Subcutaneous abdominal adipose tissue (tissue), 5 donors: ENCODE measurements at regions not wholly inside any gene's neighbourhood (a gene's known extent, or its start where the extent isn't known, plus 50 kb on each side); places are given as distances from the start of the nearest gene placed in this dataset.

Experiments used
- H3K27ac ChIP-seq: one replicate; pipeline ENCODE4 v1.7.0; 2013; ENCODE audit warnings: low read depth, mild to moderate bottlenecking, inconsistent platforms, low read length, moderate library complexity
- H3K27me3 ChIP-seq, 5 donors: one replicate each; pipeline ENCODE4 v1.7.0; 2013; ENCODE audit warnings: low read length in 5 of 5, inconsistent platforms in 1 of 5; ENCODE audit not compliant: control insufficient read depth in 5 of 5, insufficient read depth in 4 of 5
- H3K36me3 ChIP-seq, 5 donors: one replicate each; pipeline ENCODE4 v1.7.0; 2013; ENCODE audit warnings: low read length in 5 of 5; ENCODE audit not compliant: control insufficient read depth in 5 of 5, insufficient read depth in 5 of 5
- H3K4me1 ChIP-seq, 5 donors: one replicate each; pipeline ENCODE4 v1.7.0; 2013; ENCODE audit warnings: low read length in 5 of 5, mild to moderate bottlenecking in 3 of 5, moderate library complexity in 1 of 5; ENCODE audit not compliant: control insufficient read depth in 5 of 5, insufficient read depth in 5 of 5
- H3K4me3 ChIP-seq, 5 donors: one replicate each; pipeline ENCODE4 v1.7.0; 2013; ENCODE audit warnings: low read length in 5 of 5, low read depth in 1 of 5
- H3K9ac ChIP-seq, 5 donors: one replicate each; pipeline ENCODE4 v1.7.0; 2013; ENCODE audit warnings: low read length in 5 of 5, mild to moderate bottlenecking in 4 of 5, moderate library complexity in 3 of 5
- H3K9me3 ChIP-seq, 5 donors: one replicate each; pipeline ENCODE4 v1.7.0; 2013; ENCODE audit warnings: low read length in 5 of 5; ENCODE audit not compliant: control insufficient read depth in 5 of 5
- donor health status: healthy.
- donor health status: healthy.
- donor health status: healthy.
- donor health status: healthy.
- donor health status: healthy.

GRCh38 chr6:126172131-126172530 is 167.8 kb upstream of the CENPW start:
- no peaks in the 10 kb centered on the region for H3K27me3 ChIP-seq
- H3K27ac ChIP-seq = no peak overlapping the region
- peaks cover 0 to 2% (median 0%) of the 10 kb centered on the region in 5 donors for H3K36me3 ChIP-seq
- no peak overlapping the region for H3K4me3 ChIP-seq
- H3K9ac ChIP-seq = no peak overlapping the region
- no peaks in the 10 kb centered on the region for H3K9me3 ChIP-seq
- no peaks in the 10 kb centered on the region for H3K4me1 ChIP-seq

GRCh38 chr6:126173265-126173664 is 166.7 kb upstream of the CENPW start:
- H3K9ac ChIP-seq = no peak overlapping the region
- no peaks in the 10 kb centered on the region for H3K9me3 ChIP-seq
- H3K36me3 ChIP-seq = peaks cover 0 to 2% (median 0%) of the 10 kb centered on the region in 5 donors
- no peak overlapping the region for H3K4me3 ChIP-seq
- H3K4me1 ChIP-seq = no peaks in the 10 kb centered on the region
- no peaks in the 10 kb centered on the region for H3K27me3 ChIP-seq
- H3K27ac ChIP-seq = no peak overlapping the region

- Histone ChIP-seq H3K4me3 (no peak overlapping the region), H3K9ac (no peak overlapping the region)
These were observed 165.2 kb upstream of the CENPW start for GRCh38 chr6:126174697-126175096.

GRCh38 chr6:126175251-126175650 is 164.7 kb upstream of the CENPW start:
- H3K4me3 ChIP-seq = no peak overlapping the region
- H3K4me1 ChIP-seq = no peaks in the 10 kb centered on the region
- H3K27ac ChIP-seq = no peak overlapping the region
- no peaks in the 10 kb centered on the region for H3K9me3 ChIP-seq
- H3K27me3 ChIP-seq = no peaks in the 10 kb centered on the region
- H3K36me3 ChIP-seq = peaks cover 0 to 2% (median 0%) of the 10 kb centered on the region in 5 donors
- H3K9ac ChIP-seq = no peak overlapping the region

More at GRCh38 chr6:126174697-126175096, 165.2 kb upstream of the CENPW start:
- Histone ChIP-seq H3K27me3 (no peaks in the 10 kb centered on the region), H3K4me1 (no peaks in the 10 kb centered on the region), H3K9me3 (no peaks in the 10 kb centered on the region), H3K36me3 (peaks cover 0 to 2% (median 0%) of the 10 kb centered on the region in 5 donors), H3K27ac (no peak overlapping the region)

GRCh38 chr6:126176282-126176681 is 163.6 kb upstream of the CENPW start:
- Histone ChIP-seq H3K27ac (no peak overlapping the region), H3K9ac (no peak overlapping the region), H3K4me3 (no peak overlapping the region), H3K4me1 (no peaks in the 10 kb centered on the region), H3K27me3 (no peaks in the 10 kb centered on the region), H3K9me3 (no peaks in the 10 kb centered on the region), H3K36me3 (peaks cover 0 to 2% (median 0%) of the 10 kb centered on the region in 5 donors)

- H3K36me3 ChIP-seq = peaks cover 0 to 3% (median 0%) of the 10 kb centered on the region in 5 donors
These were observed 159.3 kb upstream of the CENPW start for GRCh38 chr6:126180585-126180984.

GRCh38 chr6:126181173-126181741 is 158.7 kb upstream of the CENPW start:
- H3K9me3 ChIP-seq = no peaks in the 10 kb centered on the region
- no peak overlapping the region for H3K4me3 ChIP-seq
- no peaks in the 10 kb centered on the region for H3K4me1 ChIP-seq
- H3K36me3 ChIP-seq = peaks cover 0 to 3% (median 0%) of the 10 kb centered on the region in 5 donors
- no peak overlapping the region for H3K27ac ChIP-seq
- no peaks in the 10 kb centered on the region for H3K27me3 ChIP-seq
- no peak overlapping the region for H3K9ac ChIP-seq

More at GRCh38 chr6:126180585-126180984, 159.3 kb upstream of the CENPW start:
- Histone ChIP-seq H3K4me3 (no peak overlapping the region), H3K9ac (no peak overlapping the region), H3K9me3 (no peaks in the 10 kb centered on the region), H3K27me3 (no peaks in the 10 kb centered on the region), H3K4me1 (no peaks in the 10 kb centered on the region), H3K27ac (no peak overlapping the region)

- H3K27ac ChIP-seq = no peak overlapping the region
These were observed 158.0 kb upstream of the CENPW start for GRCh38 chr6:126181890-126182289.

GRCh38 chr6:126182650-126183311 is 157.1 kb upstream of the CENPW start:
- no peaks in the 10 kb centered on the region for H3K27me3 ChIP-seq
- no peaks in the 10 kb centered on the region for H3K4me1 ChIP-seq
- no peak overlapping the region for H3K27ac ChIP-seq

More at GRCh38 chr6:126181890-126182289, 158.0 kb upstream of the CENPW start:
- Histone ChIP-seq H3K9me3 (no peaks in the 10 kb centered on the region), H3K9ac (no peak overlapping the region), H3K4me1 (no peaks in the 10 kb centered on the region), H3K27me3 (no peaks in the 10 kb centered on the region), H3K4me3 (no peak overlapping the region), H3K36me3 (peaks cover 0 to 3% (median 0%) of the 10 kb centered on the region in 5 donors)

GRCh38 chr6:126185774-126186173 is 154.1 kb upstream of the CENPW start:
- no peak overlapping the region for H3K27ac ChIP-seq
- no peaks in the 10 kb centered on the region for H3K27me3 ChIP-seq
- H3K4me1 ChIP-seq = no peaks in the 10 kb centered on the region
- H3K4me3 ChIP-seq = no peak overlapping the region
- H3K9ac ChIP-seq = no peak overlapping the region
- H3K36me3 ChIP-seq = peaks cover 0 to 5% (median 0%) of the 10 kb centered on the region in 5 donors
- no peaks in the 10 kb centered on the region for H3K9me3 ChIP-seq

More at GRCh38 chr6:126182650-126183311, 157.1 kb upstream of the CENPW start:
- no peaks in the 10 kb centered on the region for H3K9me3 ChIP-seq
- H3K36me3 ChIP-seq = peaks cover 0 to 3% (median 0%) of the 10 kb centered on the region in 5 donors
- H3K9ac ChIP-seq = no peak overlapping the region
- H3K4me3 ChIP-seq = no peak overlapping the region
